Chondrocyte (in vitro differentiated cells): ENCODE measurements at regions not wholly inside any gene's neighbourhood (a gene's known extent, or its start where the extent isn't known, plus 50 kb on each side); places are given as distances from the start of the nearest gene placed in this dataset.
A peak's percentile ranks its signal among the peaks of the same experiment; 100 is the strongest.
"Not testable (repeated sequence)": the region's sequence is repeated elsewhere in the genome, so short reads cannot be mapped to it uniquely, and the experiment has no call there.

Source experiments
- DNase-seq: peaks from one replicate; pipeline ENCODE4 v3.0.0; 2021; ENCODE audit warnings: mixed read lengths, low spot score
- H3K27ac Mint-ChIP-seq: one replicate; pipeline ENCODE4 v1.8.0; 2021; ENCODE audit warnings: mild to moderate bottlenecking, moderate library complexity, mixed read lengths; ENCODE audit not compliant: unreplicated experiment
- H3K27me3 Mint-ChIP-seq: 2 replicates; pipeline ENCODE4 v1.8.0; 2021; ENCODE audit warnings: low read depth, mixed read lengths
- H3K36me3 Mint-ChIP-seq: 2 replicates; pipeline ENCODE4 v1.8.0; 2021; ENCODE audit warnings: low read depth, mixed read lengths
- H3K4me1 Mint-ChIP-seq: 2 replicates; pipeline ENCODE4 v1.8.0; 2021; ENCODE audit warnings: low read depth, mild to moderate bottlenecking, mixed read lengths
- H3K4me3 Mint-ChIP-seq: one replicate; pipeline ENCODE4 v1.8.0; 2021; ENCODE audit warnings: mild to moderate bottlenecking, moderate library complexity, mixed read lengths; ENCODE audit not compliant: unreplicated experiment
- H3K9me3 Mint-ChIP-seq: 2 replicates; pipeline ENCODE4 v1.8.0; 2021; ENCODE audit warnings: low read depth, mixed read lengths
- TF ChIP-seq, protein P1 (sequence below): fragments of 200-600 bp; sonication (generic); IDR thresholded peaks from 2 replicates; pipeline ENCODE4 v1.5.0; 2021; ENCODE audit warnings: antibody characterized with exemption, mild to moderate bottlenecking, moderate library complexity

DNA sequence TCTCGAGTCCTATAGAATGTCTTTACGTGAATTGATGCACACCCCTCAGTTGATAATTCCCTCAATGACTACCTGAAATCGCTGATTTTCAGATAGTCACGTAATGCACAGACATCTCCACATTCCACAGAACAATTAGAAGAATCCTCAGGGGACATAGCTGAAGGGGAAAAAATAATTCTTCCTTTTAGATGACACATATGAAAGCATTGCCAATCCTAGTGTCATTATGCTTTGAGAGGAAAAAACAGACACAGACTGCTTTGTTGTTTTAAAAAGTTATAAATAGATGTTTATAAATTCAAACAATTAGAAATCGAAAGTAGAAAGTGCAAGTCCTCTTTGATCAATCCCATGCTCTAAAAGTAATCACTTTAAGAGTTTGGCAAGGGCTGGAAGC lies 100.6 kb upstream of the FN1 start:
- peaks cover 27% of the 10 kb centered on the region for H3K9me3 Mint-ChIP-seq
- H3K4me1 Mint-ChIP-seq: peaks cover 81% of the 10 kb centered on the region
- TF ChIP-seq, protein P1, sequence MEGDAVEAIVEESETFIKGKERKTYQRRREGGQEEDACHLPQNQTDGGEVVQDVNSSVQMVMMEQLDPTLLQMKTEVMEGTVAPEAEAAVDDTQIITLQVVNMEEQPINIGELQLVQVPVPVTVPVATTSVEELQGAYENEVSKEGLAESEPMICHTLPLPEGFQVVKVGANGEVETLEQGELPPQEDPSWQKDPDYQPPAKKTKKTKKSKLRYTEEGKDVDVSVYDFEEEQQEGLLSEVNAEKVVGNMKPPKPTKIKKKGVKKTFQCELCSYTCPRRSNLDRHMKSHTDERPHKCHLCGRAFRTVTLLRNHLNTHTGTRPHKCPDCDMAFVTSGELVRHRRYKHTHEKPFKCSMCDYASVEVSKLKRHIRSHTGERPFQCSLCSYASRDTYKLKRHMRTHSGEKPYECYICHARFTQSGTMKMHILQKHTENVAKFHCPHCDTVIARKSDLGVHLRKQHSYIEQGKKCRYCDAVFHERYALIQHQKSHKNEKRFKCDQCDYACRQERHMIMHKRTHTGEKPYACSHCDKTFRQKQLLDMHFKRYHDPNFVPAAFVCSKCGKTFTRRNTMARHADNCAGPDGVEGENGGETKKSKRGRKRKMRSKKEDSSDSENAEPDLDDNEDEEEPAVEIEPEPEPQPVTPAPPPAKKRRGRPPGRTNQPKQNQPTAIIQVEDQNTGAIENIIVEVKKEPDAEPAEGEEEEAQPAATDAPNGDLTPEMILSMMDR: no peak
- H3K36me3 Mint-ChIP-seq: peaks cover 7% of the 10 kb centered on the region
- peak overlapping the region; percentile 70 for H3K27ac Mint-ChIP-seq
- no peak overlapping the region for H3K4me3 Mint-ChIP-seq
- DNase-seq: no peak
- H3K27me3 Mint-ChIP-seq: no peaks in the 10 kb centered on the region

DNA sequence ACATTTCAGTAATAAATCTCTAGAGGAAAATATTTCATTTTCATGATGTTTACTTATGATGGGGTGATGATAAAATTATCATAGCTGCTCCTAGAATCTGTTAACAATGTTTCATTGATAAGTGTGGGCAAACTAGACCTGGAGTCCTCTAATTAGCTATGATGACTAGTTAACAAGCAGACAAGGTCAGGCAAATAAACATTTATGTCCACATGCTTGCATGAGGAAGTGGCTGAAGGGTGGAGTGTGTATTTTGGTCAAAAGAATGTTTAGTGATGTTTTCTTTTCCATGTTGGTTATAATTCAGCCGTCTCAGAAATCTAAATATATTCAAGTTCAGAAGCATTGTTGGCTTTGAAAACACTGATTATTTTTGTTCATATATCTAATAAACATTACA lies 99.9 kb upstream of the FN1 start:
- no peaks in the 10 kb centered on the region for H3K27me3 Mint-ChIP-seq
- no peak for DNase-seq
- peaks cover 81% of the 10 kb centered on the region for H3K4me1 Mint-ChIP-seq
- peaks cover 25% of the 10 kb centered on the region for H3K9me3 Mint-ChIP-seq
- H3K36me3 Mint-ChIP-seq: peaks cover 7% of the 10 kb centered on the region
- no peak overlapping the region for H3K4me3 Mint-ChIP-seq
- peak overlapping the region; percentile 81 for H3K27ac Mint-ChIP-seq
- TF ChIP-seq, protein P1: no peak

- peaks cover 7% of the 10 kb centered on the region for H3K36me3 Mint-ChIP-seq
- H3K9me3 Mint-ChIP-seq: peaks cover 25% of the 10 kb centered on the region
- H3K27ac Mint-ChIP-seq: peak overlapping the region; percentile 81
- no peaks in the 10 kb centered on the region for H3K27me3 Mint-ChIP-seq
- TF ChIP-seq, protein P1: no peak
- no peak overlapping the region for H3K4me3 Mint-ChIP-seq
- H3K4me1 Mint-ChIP-seq: peaks cover 81% of the 10 kb centered on the region
- DNase-seq: no peak
These were observed 99.3 kb upstream of the FN1 start for GRCh38 chr2:215535125-215535668.

DNA sequence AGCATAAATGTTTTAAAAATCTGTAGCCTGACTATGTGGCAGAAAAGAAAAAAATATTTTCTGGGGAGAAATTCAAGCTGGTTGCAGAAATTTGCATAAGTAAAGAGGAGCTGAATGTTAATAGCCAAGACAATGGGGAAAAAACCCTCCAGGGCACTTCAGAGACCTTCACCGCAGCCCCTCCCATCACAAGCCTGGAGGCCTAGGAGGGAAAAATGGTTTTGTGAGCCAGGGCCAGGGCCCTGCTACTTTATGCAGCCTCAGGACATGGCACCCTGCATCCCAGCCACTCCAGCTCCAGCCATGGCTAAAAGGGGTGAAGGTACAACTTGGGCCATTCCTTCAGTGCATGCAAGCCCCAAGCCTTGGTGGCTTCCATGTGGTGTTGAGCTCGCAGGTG lies 97.8 kb upstream of the FN1 start:
- H3K9me3 Mint-ChIP-seq: peaks cover 22% of the 10 kb centered on the region
- peaks cover 87% of the 10 kb centered on the region for H3K4me1 Mint-ChIP-seq
- H3K27me3 Mint-ChIP-seq, H3K4me3 Mint-ChIP-seq, DNase-seq, H3K36me3 Mint-ChIP-seq, H3K27ac Mint-ChIP-seq: not testable (repeated sequence)

- DNase-seq: no peak
- Mint-ChIP-seq H3K36me3 (peaks cover 6% of the 10 kb centered on the region), H3K27ac (peak overlapping the region; percentile 38), H3K4me1 (peaks cover 90% of the 10 kb centered on the region), H3K4me3 (no peak overlapping the region), H3K27me3 (no peaks in the 10 kb centered on the region), H3K9me3 (peaks cover 18% of the 10 kb centered on the region)
- TF ChIP-seq, protein P1: no peak
These were observed 97.0 kb upstream of the FN1 start for GRCh38 chr2:215532844-215533243.

DNA sequence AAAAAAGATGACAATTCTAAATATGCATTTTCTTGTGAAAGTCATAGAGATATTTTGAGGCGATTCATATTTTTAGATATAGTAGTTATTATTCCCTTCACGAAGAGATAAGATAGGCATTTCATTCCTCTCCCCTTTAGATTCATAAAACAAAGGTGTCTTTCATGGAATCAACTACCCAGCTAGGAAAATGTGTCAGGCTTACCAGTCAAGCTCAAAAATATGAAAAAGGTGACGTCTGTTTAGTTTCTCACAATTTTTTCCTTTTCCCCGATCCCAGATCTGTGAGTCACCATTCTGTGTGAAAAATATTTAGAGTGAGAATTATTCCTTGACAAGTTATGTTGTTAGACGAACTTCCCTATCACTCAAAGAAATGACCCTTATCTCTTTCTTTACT lies 95.4 kb upstream of the FN1 start:
- Mint-ChIP-seq H3K36me3 (peaks cover 6% of the 10 kb centered on the region), H3K4me1 (peaks cover 91% of the 10 kb centered on the region), H3K9me3 (peaks cover 18% of the 10 kb centered on the region), H3K27me3 (no peaks in the 10 kb centered on the region), H3K4me3 (no peak overlapping the region), H3K27ac (peak overlapping the region; percentile 93)
- TF ChIP-seq, protein P1: no peak
- DNase-seq: no peak
